NCI-H1105 treated with DMSO at 0.1 percent for 48 hours (cell line): ENCODE measurements at regions not wholly inside any gene's neighbourhood (a gene's known extent, or its start where the extent isn't known, plus 50 kb on each side); places are given as distances from the start of the nearest gene placed in this dataset.
"Not testable (repeated sequence)": the region's sequence is repeated elsewhere in the genome, so short reads cannot be mapped to it uniquely, and the experiment has no call there.

Experiments
- DNase-seq: peaks from one replicate; lab custom pipeline; 2025; lab: John Stamatoyannopoulos, UW

DNA sequence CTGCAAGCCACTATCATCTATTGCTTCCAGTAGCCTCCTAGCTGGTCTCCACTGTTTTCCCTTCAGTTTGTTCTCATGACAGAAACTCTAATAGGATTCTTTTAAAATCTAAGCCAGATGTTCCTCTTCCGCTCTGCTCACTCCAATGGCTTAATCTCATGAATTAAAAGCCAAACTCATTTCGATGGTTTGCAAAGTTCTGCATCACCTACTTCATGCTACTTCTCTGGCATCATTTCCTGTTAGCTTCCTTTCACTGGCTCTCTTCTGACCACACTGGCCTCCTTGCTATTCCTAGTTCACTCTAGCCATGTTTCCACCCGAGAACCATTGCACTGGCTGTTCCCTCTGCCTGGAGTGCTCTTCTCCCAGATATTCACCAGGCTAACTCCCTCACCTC is 102.0 kb upstream of the LSM6 start:
- DNase-seq = no peak

DNA sequence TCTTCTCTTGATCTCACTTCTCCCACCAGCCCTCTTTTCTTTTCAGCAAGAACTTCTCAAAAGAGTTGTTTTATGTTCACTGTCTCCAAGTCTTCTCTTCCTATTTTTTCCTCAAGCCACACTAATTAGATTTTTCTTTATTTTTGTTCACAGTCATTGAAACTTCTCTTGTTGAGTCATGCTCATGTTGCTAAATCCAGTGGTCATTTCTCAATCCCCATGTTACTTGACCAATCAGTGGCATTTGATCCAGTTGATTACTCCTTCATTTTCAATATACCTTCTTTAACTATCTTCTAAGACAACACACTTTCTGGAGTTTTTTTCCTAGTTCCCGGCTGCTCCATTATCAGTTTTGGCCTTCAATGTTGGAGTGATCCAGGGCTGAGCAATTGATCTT is 103.1 kb upstream of the LSM6 start:
- DNase-seq = no peak

DNA sequence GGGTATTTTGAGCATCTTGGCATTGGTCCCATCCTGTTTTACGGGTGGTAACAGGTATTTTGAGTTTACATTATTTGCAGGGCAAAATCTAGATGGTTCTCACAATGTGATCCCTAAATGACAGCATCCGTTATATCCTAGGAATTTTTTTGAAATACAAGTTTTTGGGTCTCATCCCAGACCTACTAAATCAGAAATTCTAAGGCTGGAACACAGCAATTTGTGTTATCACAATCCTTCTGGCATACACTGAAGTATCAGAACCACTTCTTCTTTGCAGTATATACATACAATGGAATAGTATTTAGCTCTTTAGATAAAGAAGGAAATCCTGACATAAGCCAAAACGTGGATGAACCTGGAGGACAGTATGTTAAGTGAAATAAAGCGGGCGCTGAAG is 104.1 kb upstream of the LSM6 start:
- no peak for DNase-seq

DNA sequence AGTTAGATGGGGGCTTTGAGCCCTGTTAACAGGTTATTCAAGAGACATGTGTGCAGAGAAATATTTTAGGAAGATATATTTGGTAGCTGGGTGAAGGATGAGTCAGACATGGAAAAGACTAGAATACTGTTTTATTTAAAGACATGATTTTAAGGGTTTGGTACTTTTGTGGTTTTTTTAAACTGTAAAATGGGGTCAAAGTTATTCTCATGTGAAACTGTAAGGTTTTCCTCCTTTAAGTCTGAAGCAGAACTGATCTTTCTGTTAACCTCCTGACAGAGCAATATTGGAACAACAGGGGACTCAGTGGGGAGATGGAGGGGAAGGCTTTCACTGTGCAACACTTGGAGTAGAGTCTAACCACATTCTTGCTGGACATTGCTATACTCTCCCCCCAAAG is 112.4 kb upstream of the LSM6 start:
- DNase-seq = no peak

DNA sequence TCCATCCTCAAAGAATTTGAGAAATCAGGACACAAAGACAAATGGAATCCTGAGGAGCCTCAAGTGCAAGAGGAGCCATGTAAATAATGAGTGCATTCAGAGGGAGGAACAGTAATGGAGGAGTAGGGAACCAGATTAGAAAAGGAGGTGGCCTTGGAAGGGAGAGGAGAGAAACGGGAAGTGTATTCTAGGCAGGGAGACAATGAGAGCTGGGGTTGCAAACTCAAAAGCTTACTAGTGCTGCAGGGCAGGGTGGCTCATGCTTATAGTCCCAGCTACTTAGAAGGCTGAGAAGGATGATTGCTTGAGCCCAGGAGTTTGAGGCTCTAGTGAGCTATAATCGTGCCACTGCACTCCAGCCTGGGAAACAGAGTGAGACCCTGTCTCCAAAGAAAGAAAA is 113.2 kb upstream of the LSM6 start:
- DNase-seq = no peak

DNA sequence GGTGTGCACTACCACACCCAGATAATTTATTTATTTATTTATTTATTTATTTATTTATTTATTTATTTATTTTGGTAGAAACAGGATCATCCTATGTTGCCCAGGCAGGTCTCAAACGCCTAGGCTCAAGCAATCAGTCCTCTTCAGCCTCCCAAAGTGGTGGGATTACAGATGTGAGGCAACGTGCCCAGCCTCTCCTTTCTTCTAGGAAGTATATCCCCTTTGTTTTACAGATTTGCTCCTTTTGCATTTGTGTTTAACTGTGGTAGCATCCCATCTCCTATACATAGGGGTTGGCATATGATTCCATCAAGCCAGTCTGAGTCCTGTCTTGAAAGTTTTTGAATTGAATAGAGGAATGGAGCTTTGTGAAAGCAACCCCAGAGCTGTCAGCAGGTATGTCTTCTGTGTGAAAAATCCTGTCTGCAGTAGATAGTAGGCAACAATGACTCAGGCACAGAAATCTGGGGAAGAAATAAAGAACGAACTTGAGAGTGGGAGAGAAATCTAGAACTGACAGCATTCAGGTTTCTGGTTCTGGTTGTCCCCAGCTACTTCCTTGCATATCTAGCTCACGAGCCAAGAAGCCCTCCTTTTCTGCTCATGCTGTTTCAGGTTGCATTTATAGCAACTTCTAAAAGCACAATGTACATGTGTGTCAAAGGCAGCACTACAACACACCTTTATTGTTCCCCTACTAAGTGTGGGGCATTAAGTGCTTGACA is 113.7 kb upstream of the LSM6 start:
- DNase-seq = no peak

DNA sequence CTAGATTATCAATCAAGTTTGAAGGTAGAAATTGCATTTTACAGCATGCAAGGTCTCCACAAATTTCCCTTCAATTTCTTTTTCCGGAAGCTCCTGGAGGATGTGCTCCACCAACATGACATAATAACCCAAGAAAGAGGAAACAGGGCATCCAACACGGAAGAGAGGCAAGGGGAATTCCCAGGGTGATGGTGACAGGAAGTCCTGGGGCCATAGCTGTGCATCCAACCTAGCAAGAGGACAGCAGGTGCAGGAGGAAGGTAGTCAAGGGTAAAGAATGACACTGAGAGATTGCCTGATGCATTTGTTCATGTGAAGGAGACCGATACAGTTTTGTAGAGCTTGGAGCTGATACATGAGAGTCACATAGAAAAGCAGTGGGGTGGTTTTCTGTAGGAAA is 115.7 kb upstream of the LSM6 start:
- DNase-seq = no peak

DNA sequence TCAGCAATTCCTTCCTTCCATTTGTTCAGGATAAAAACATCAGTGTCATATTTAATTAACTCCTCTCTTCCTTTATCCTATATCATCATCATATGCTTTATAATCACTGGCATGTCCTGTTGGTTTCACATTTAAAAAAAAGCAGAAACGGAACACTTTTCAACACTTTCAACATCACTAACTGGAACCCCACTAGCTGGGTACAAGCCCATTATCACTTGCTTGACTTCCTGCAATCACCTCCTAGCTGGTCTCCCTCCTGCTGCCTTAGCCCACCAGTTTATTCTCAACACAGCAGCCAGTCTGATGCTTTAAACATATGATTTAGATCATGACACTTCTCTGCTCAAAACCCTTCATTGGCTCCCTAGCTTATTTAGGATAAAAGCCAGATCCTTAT is 116.4 kb upstream of the LSM6 start:
- DNase-seq = no peak

DNA sequence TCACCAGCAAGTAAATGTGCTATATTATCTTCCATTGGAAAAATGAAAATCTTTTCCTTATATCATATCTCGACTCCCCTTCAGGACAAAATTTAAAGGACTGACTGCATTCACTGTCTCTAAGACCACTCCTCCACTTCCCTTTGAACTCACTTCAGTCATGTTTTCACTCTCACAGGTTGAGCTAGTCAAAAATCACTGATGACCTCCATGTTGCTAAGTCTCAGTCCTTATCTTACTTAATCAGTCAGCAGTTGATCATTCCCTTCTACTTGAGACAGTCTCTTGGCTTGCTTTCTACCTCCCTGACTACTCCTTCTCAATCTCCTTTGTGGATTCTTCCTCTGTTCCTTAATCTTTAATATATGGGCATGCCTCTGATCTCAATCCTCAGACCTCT is 117.0 kb upstream of the LSM6 start:
- no peak for DNase-seq

DNA sequence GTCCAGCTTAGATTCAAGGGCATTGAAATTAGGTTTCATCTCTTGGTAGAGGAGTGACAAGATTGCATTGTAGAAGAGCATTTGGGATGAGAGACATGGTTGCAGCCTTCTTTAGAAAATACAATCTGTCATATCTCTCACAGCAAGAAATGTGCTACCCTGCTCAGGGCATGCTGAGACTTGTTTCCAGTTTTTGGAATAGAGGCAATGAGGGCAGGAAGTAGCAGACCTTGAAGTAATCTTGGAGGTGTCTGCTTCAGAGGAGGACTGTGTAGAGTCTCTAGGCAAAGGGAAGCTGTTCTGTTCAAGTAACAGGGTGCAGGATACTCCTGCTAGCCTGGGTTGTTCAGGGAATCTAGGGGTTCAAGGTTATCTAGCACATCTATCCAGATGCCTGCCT is 116.1 kb upstream of the ZNF827 start:
- DNase-seq = no peak

DNA sequence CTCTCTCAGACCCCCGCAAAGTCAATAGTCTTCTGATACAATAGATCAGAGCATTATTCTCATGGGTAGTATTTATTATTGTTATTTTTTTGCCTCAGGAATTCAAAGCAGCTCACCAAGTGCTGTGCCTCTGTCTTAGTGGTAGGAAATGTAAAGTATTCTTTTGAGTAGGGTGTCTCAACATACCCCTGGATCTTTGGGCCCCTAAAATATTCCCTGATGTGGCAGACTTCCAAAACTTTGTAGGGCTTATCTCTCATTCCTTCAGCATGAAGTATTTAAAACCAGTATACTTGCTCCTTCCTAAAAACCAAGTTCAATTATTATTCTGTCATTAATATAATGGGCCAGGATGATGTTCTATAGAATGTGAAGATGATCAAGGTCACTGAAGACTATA is 115.3 kb upstream of the ZNF827 start:
- DNase-seq = no peak

DNA sequence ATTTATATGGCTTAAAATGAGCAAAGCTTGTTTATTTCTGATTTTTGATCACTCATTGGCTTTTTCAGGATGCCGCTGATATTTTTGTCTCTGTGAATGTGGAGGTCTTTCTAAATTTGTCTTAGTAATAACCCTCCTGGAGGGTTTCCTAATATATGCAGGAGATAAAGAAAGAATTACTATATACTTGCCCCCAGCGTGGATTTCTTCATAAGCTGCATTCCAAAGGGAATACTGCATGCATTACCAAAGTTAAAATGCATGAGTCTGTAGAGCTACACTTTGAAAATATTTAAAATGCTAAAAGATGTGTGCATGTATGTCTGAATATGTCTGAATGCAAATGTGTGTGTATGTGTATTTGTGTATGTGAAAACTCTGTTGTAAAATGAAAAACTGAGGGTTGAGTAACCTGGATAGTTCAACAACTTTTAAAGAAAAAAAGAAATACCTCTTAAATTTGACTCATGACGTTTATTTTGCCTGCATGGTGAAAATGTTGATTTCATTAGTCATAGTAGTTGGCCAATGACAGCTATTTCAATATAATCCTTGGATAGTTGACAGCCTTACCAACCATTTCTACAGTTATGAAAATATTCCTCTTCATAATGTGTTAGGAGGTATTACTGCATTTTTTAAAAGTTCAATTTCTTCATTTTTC is 113.2 kb upstream of the ZNF827 start:
- DNase-seq = no peak

DNA sequence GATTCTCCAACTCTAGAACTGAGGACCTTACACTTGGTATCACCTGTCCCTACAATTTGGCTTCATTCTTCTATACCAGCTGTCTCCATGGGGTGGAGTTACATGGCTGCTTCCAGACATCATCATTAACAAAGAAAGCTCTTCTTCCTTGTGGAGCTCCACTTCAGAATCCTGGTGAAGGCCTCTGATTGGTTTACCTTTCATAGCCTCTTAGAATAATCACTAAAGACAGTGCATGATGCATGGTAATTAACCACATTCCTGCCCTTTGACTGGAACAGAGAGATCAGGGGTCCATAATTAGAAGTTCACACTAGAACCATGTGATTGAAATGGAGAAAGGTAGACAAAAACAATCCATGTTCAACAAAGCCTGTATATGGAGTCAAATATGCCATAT is 112.6 kb upstream of the ZNF827 start:
- no peak for DNase-seq

DNA sequence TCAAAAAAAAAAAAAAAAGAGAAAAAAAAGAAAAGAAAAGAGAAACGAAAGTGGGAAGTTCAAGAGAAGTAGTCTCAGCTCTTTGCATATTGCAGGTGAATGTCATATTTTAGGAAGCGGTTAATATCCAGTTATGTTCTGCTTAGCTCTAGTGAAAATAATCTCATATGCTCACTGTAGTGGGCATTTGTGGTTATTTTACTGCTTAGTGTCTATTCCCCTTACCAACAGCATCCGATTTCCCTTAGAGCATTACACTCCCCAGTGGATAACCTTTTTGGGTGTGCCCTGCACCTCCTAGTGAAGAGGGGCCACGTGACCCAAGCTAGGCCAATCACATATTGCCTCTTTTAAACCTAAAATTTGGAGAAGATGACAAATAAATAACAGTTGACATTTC is 111.2 kb upstream of the ZNF827 start:
- DNase-seq = no peak

DNA sequence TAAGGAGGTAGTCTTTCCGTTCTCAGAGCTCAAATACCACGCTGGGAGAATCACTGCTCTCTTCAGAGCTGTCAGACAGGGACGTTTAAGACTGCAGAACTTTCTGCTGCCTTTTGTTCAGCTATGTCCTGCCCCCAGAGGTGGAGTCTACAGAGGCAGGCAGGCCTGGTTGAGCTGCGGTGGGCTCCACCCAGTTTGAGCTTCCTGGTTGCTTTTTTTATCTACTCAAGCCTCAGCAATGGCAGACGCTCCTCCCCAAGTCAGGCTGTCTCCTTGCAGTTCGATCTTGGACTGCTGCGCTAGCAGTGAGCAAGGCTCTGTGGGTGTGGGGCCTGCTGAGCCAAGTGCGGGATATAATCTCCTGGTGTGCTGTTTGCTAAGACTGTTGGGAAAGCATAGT is 109.1 kb upstream of the ZNF827 start:
- DNase-seq = not testable (repeated sequence)

DNA sequence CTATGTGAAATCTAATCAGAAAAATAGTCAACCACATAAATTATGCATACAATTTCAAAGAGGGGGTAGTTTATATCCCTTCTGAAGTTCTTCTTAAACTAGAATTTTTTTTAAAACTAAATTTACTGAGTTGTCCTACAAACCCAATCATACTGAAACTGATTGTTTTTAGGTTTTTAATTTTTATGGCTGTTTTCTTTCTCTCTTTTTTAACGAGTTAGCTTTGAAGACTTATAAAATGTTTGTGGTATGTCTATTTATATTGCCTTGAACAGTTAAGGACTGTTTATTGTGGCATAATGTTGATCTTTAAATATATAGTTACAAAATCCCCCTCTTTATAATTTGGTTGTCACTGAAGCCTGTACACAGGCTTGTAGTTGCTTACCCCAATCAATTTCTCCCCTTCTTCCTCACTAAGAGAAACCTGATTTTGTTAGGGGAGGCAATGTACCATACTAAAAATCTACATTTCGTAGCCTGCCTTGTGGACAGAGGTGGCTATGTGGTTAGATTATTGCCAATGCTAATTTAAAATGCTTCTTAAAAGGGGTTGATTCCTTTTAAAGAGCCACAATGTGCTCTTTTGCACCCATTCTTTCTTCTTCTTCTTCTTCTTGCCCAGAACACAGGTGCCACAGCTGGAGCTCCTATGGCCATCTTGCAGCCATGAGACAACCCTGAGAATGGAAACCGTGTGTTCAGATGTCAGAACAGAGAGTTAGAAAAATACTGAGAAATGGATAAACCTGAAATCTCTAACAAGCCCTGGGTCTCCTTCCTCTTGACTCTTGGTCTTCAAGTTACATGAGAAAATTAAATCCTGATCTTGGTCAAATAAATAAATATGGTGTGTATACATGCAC is 102.7 kb upstream of the ZNF827 start:
- no peak for DNase-seq

DNA sequence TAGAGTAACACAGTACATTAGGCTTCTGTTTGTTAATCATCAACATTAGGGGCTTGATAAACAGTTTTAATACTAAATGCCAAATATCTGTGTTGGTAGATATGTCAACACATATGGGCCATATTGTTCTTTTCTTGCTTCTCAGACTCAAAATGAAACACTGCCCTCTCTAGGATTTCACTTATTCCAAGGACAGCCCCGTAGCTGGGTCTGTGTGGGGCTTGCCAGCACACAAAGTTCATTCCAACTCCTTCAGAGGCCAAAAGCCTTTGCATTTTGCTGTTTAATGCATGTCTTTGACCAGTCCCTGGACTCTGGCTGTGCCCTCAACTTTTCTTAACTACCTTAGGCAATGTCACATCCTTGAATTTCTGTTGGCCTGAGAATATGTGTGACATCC is 102.0 kb upstream of the ZNF827 start:
- DNase-seq = no peak

DNA sequence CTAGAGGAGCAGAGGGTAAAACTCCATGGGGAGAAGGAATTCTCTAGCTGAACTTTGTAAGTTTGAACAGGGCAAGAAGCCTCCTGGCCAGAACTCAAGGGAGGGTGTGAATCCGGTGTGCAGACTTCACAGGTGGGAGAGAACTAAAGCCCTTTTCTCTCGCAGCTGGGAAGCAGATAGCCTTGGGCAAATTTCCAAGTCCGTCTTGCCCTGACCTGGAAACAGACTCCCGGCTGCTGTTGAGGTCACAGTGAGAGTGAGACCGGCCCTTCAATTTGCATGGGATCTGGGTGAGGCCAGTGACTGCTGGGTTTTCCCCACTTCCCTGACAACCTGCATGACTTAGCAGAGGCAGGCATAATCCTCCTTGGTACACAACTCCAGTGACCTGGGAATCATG is 94.5 kb upstream of the ZNF827 start:
- DNase-seq = no peak

DNA sequence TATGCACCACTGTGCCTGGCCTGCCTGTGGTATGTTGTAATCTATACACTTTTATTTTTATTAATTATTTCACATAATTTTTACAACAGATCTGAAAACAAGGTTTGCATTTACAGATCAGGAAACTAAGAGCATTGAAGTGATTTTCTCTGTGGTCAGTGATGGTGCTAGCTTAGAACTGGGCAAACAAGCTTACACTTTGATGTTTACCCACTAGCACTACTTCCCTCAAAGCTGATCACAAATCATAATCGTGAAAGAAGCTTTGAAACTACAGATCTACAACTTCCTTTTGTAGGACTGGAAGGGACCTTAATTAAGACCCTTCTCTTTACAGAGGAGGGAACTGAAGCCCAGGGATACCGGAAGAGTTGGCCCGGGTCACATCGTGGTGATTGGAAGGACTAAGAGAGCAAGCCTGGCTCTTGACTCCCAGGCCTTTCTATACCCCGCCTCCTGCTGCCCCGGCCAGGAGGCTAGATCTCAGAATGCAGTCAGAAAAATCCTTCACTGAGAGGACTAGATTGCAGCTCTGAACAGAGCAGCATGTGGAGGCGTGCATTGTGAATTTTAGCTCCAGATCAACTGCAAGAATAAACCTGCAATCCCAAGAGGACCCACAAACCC is 93.7 kb upstream of the ZNF827 start:
- no peak for DNase-seq

DNA sequence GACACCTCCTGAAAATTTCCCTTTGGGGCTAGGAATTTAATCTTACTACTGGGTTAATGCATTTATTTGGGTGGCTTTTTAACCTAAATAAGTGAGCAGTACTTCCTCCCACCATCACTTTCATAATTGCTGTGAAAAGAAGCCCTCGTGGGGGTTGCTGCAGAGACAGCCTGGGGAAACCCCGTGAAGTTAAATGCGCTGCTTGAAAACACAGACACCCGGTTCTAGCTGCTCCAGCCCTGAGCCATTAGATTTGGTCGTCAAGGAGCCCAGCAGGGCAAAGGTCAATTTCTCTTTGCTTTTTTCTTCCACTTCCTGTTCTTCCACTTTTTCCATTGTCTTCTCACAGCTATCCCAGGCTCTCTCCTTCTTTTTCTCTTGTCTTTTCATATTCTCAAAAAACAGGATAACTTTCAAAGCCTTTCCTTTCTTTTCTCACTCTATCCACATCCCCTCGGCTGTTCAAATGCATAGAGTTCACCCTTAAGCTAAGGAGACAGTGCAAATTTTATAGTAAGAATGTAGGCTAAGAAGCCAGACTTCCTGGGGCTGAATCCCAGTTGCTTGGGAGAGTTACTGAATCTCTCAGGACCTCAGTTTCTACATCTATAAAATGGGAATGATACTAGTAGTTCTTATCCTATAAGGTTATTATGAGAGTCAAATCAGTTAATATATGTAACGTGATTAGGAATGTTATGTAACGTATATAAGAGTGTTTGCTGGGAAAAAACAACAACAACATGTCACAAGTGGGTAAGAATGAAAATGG is 91.5 kb upstream of the ZNF827 start:
- DNase-seq = no peak

DNA sequence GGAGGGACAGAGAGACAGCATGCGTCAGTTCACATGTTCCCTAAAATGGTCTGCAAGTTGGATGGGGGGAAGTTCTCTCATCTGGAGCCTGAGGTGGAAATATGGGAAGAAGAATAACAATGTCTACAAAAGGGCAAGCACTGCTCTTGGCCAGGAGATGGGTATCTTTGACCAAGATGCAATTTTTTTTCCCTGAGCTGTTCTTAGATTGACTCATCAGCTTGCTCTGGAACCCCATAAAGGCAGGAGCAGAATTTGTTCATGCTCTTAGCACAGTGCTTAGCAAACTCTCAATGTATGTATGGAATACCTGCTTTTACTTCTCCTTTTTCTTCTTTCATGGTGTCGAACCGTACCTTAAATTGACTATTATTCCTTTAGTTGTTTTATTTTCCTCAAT is 90.5 kb upstream of the ZNF827 start:
- DNase-seq = no peak

DNA sequence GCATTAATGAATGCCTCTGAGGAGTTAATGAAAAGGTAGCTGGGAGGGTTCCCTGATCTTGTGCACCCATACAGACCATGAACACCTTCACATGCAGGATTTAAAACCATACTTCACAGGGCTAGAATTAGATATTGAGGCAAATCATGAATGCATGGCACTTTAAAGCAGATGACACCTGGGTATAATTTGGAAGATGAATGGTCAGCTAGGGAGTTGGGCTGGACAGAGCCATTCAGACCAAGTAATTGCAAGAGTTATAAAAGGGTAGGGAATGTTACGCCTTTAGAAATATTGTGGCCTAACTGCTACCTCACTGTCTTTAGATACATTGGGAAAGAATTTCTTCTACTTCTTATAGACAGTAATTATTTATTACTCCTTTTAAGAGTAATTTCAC is 89.1 kb upstream of the ZNF827 start:
- no peak for DNase-seq
